NCI-H1694 treated with DMSO at 0.1 percent for 48 hours (cell line): ENCODE measurements at regions not wholly inside any gene's neighbourhood (a gene's known extent, or its start where the extent isn't known, plus 50 kb on each side); places are given as distances from the start of the nearest gene placed in this dataset.
"Not testable (repeated sequence)": the region's sequence is repeated elsewhere in the genome, so short reads cannot be mapped to it uniquely, and the experiment has no call there.

Source experiments
- DNase-seq: peaks from one replicate; lab custom pipeline; 2025; lab: John Stamatoyannopoulos, UW

DNA sequence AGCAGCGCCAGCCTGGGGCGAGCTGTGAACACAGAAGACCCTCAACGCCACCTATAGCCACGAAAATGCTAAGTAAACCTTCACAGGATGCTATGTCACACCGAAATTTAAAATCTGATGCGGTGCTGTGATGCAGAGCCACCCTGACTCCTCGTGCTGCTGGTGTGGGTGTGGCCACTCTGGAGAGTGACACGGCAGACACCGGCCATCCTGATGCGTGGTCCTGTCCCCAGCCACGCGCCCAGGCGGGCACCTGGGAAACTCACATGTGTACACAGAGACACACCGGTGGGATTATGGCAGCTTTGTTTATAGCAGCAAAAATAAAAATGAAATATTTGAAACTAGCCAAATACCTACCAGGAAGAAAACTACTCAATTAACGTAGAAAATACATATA is 138.3 kb upstream of the SFSWAP start:
- DNase-seq: no peak

- no peak for DNase-seq
Observed at GRCh38 chr12:131573631-131574394, 137.1 kb upstream of the SFSWAP start.

DNA sequence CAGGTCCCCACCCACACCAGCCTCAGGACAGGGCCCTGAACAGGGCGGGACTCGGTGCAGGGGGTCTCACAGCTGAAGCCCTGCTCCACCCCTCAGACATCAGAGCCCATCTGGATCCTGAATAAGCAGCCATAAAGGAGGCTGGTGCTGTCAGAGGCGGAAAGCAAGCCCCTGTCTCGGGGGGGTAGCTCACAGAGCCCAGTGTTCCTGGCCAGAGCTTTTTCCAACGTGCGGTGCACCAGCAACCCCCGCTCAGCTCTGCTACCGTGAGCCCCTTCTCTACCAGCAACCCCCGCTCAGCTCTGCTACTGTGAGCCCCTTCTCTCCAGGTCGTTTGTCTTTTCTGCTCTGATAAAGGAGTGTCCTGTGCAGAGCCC is 136.5 kb upstream of the SFSWAP start:
- no peak for DNase-seq

GRCh38 chr12:131575371-131575770 is 135.5 kb upstream of the SFSWAP start:
- no peak for DNase-seq

DNA sequence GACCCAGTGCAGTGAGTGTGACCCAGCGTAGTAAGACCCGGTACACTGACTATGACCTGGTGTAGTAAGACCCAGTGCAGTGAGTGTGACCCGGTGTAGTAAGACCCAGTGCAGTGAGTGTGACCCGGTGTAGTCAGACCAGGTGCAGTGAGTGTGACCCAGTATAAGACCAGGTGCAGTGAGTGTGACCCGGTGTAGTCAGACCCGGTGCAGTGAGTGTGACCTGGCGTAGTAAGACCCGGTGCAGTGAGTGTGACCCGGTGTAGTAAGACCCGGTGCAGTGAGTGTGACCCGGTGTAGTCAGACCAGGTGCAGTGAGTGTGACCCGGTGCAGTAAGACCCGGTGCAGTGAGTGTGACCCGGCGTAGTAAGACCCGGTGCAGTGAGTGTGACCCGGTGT is 134.2 kb upstream of the SFSWAP start:
- DNase-seq: not testable (repeated sequence)

- DNase-seq: no peak
Observed at GRCh38 chr12:131577766-131578165, 133.1 kb upstream of the SFSWAP start.

GRCh38 chr12:131578828-131579470 is 131.9 kb upstream of the SFSWAP start:
- no peak for DNase-seq

GRCh38 chr12:131583090-131583712 is 127.7 kb upstream of the SFSWAP start:
- DNase-seq: no peak

DNA sequence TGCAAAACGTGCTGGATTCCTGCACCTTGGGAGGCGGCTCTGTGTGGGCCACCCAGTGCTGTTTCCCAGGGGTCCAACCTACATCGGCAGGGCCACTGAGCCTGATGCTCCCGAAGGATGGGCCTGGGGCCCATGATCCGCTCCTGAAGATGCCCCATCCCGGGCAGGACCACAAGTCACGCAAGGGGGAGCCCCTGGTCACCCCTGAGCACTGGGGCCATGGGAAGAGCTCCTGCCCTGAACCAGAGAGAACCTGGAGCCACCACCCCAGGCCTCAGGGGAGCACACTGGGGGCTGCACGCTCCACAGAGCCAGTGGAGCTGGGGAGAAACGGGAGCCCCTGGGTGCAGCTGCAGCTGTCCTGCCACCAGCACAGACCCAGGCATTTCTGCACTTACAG is 124.6 kb upstream of the SFSWAP start:
- DNase-seq: no peak

DNA sequence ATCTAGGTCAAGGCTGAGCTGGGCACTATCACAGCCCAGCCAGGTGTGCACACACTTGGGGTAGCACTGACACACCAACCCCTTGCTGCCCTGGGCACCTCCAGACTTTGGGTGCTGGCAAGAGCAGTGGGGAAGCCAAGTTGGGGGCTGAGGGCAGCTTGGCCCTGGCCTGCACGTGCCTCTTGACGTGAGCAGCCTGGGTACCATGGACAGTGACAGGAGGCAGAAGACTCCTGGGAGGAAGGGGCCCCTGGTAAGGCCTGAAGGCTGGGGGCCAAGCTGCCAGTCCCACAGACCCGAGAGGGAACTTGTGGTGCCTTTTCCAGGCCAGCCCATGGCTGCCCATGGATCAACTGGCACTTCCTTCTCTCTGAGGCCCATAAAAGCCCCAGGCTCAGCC is 124.1 kb upstream of the SFSWAP start:
- no peak for DNase-seq

- DNase-seq: no peak
Observed at GRCh38 chr12:131587565-131587964, 123.3 kb upstream of the SFSWAP start.

DNA sequence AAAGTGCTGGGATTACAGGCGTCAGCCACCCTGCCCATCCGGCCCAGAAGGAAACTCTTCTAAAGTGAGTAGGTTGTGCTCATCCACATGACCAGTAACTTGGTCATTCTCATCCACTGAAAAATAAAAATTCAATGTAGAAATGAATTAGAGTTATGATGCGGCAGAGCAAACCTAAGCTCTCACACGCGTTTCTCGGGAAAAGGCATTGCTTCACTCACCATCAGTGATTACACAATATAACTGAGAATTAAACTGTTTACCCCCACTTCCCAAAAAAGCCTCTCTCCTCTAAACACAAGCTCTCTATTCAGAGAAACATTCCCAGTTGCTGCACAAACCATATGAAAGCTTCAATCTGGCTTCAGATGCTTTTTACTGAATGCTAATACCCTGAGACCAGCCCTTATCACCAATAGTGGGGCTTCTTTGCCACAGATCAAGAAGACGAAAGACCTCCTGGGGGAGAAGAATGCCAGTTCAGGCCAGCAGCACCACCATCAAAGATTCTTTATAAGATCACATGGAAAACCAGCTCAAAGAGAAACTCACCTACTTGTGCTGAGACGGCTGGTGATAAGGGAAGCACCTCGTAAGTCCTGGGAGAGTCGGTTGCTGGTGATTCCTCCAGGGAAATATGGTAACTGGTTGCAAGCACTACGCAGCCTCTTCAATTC is 121.5 kb upstream of the SFSWAP start:
- DNase-seq: no peak

GRCh38 chr12:131589966-131590365 is 120.9 kb upstream of the SFSWAP start:
- no peak for DNase-seq

DNA sequence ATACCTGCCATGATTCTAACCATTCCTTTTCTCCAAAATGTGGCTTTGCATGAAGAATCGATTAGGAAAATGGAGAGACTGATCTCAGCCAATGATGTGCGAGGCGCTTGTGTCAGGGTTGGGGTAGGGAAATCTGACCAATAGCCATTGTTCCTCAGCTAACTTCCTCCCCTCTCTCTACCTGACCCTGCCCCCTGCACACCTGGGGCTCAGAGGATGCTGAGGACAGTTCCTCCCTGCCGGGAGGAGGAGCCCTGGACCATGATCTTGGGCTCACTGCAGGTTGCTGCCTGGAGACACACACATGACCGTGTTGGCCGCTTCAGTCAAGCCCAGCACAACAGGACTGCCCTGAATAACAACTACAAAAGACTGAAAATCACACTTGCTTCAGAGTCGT is 119.8 kb upstream of the SFSWAP start:
- DNase-seq: no peak

GRCh38 chr12:131591714-131592709 is 118.9 kb upstream of the SFSWAP start:
- DNase-seq: no peak

- DNase-seq: no peak
Observed at GRCh38 chr12:131592972-131593371, 117.9 kb upstream of the SFSWAP start.

- no peak for DNase-seq
Observed at GRCh38 chr12:131593406-131593805, 117.5 kb upstream of the SFSWAP start.

DNA sequence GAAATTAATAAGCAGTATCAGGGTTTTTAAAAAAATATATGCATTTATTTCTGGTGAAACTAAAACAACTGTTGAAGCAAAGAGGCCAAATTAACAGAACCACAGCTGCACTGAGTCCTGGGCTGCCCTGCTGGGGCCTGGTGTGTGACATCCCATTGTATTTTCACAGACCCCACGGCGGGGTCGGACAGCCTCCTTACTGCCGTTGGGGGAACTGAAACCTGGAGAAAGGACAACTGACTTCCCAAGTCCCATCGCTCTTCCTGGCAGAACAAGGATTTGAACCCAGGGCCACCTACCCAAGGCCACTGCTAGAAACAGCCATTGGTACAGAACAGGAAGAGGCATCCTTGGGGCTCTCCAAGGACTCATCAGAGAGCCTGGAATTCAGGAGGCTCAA is 114.8 kb upstream of the SFSWAP start:
- DNase-seq: no peak

- no peak for DNase-seq
Observed at GRCh38 chr12:131597333-131597732, 113.6 kb upstream of the SFSWAP start.

- DNase-seq: no peak
Observed at GRCh38 chr12:131598717-131599116, 112.2 kb upstream of the SFSWAP start.
